NT2/D1 (cell line): ENCODE measurements at regions not wholly inside any gene's neighbourhood (a gene's known extent, or its start where the extent isn't known, plus 50 kb on each side); places are given as distances from the start of the nearest gene placed in this dataset.
A peak's percentile ranks its signal among the peaks of the same experiment; 100 is the strongest.
"Not testable (repeated sequence)": the region's sequence is repeated elsewhere in the genome, so short reads cannot be mapped to it uniquely, and the experiment has no call there.

ENCODE experiments used
- DNase-seq: peaks from one replicate; pipeline ENCODE4 v3.0.0-alpha.2; 2011; ENCODE audit warnings: low read depth, low spot score
- H3K27me3 ChIP-seq: 2 replicates; pipeline ENCODE4 v1.6.0; 2011; ENCODE audit warnings: mild to moderate bottlenecking; ENCODE audit not compliant: insufficient read length, insufficient read depth
- H3K36me3 ChIP-seq: 2 replicates; pipeline ENCODE4 v1.6.1; 2011; ENCODE audit warnings: mild to moderate bottlenecking, low read length, mixed read lengths; ENCODE audit not compliant: insufficient read depth, insufficient read length
- H3K4me1 ChIP-seq: 2 replicates; pipeline ENCODE4 v1.5.1; 2011; ENCODE audit not compliant: insufficient read depth, insufficient read length
- H3K4me3 ChIP-seq: 2 replicates; pipeline ENCODE4 v1.5.1; 2011; ENCODE audit warnings: low read depth; ENCODE audit not compliant: insufficient read length
- H3K9ac ChIP-seq: 2 replicates; pipeline ENCODE4 v1.6.0; 2011; ENCODE audit warnings: low read depth; ENCODE audit not compliant: insufficient read length
- H3K9me3 ChIP-seq: 2 replicates; pipeline ENCODE4 v1.5.1; 2011; ENCODE audit warnings: mild to moderate bottlenecking, low read length; ENCODE audit not compliant: insufficient read depth
- SUZ12 ChIP-seq: IDR thresholded peaks from 2 replicates; pipeline ENCODE4 v1.6.1; 2011; ENCODE audit not compliant: insufficient read length, insufficient read depth; ENCODE audit errors: extremely low read depth
- YY1 ChIP-seq: IDR thresholded peaks from 2 replicates; pipeline ENCODE4 v1.6.1; 2011; ENCODE audit not compliant: insufficient read length, insufficient read depth
- ZNF274 ChIP-seq: IDR thresholded peaks from 2 replicates; pipeline ENCODE4 v1.6.1; 2011; ENCODE audit warnings: mild to moderate bottlenecking, low read depth, low read length

- TF ChIP-seq YY1 (no peak), SUZ12 (no peak), ZNF274 (no peak)
- H3K4me3 ChIP-seq: no peak overlapping the region
Measured at GRCh38 chrX:1883772-1884171, 268.9 kb downstream of the ASMT start.

GRCh38 chrX:1884446-1884845, 269.6 kb downstream of the ASMT start:
- TF ChIP-seq ZNF274 (no peak), YY1 (no peak), SUZ12 (no peak)
- H3K9ac ChIP-seq: no peak overlapping the region
- H3K27me3 ChIP-seq: no peaks in the 10 kb centered on the region
- H3K4me3 ChIP-seq: no peak overlapping the region
- no peaks in the 10 kb centered on the region for H3K36me3 ChIP-seq
- no peak for DNase-seq
- no peaks in the 10 kb centered on the region for H3K4me1 ChIP-seq
- peaks cover 45% of the 10 kb centered on the region for H3K9me3 ChIP-seq

More at GRCh38 chrX:1883772-1884171, 268.9 kb downstream of the ASMT start:
- Histone ChIP-seq H3K36me3 (no peaks in the 10 kb centered on the region), H3K9ac (no peak overlapping the region), H3K4me1 (no peaks in the 10 kb centered on the region), H3K27me3 (no peaks in the 10 kb centered on the region), H3K9me3 (peaks cover 45% of the 10 kb centered on the region)
- no peak for DNase-seq

GRCh38 chrX:1885116-1885515, 270.3 kb downstream of the ASMT start:
- no peak for DNase-seq
- Histone ChIP-seq H3K36me3 (no peaks in the 10 kb centered on the region), H3K4me3 (no peak overlapping the region), H3K9me3 (peaks cover 46% of the 10 kb centered on the region), H3K9ac (no peak overlapping the region), H3K4me1 (no peaks in the 10 kb centered on the region), H3K27me3 (no peaks in the 10 kb centered on the region)
- no peak for TF ChIP-seq ZNF274
- no peak for TF ChIP-seq SUZ12
- TF ChIP-seq YY1: no peak

- not testable (repeated sequence) for H3K4me3 ChIP-seq, H3K4me1 ChIP-seq, H3K27me3 ChIP-seq, DNase-seq, H3K9ac ChIP-seq, H3K36me3 ChIP-seq
- peaks cover 46% of the 10 kb centered on the region for H3K9me3 ChIP-seq
Measured at GRCh38 chrX:1888305-1888704, 273.4 kb downstream of the ASMT start.

GRCh38 chrX:1894026-1894294, 279.1 kb downstream of the ASMT start:
- Histone ChIP-seq H3K27me3 (no peaks in the 10 kb centered on the region), H3K36me3 (no peaks in the 10 kb centered on the region), H3K4me3 (no peak overlapping the region), H3K9me3 (peaks cover 6% of the 10 kb centered on the region; the same call in 1 of the 2 replicates), H3K4me1 (no peaks in the 10 kb centered on the region), H3K9ac (no peak overlapping the region)
- no peak for TF ChIP-seq ZNF274
- TF ChIP-seq SUZ12: no peak
- TF ChIP-seq YY1: no peak
- DNase-seq: no peak

- TF ChIP-seq YY1 (no peak), SUZ12 (no peak), ZNF274 (no peak)
- no peaks in the 10 kb centered on the region for H3K27me3 ChIP-seq
- H3K4me3 ChIP-seq: no peak overlapping the region
- no peaks in the 10 kb centered on the region for H3K9me3 ChIP-seq
- H3K9ac ChIP-seq: no peak overlapping the region
- H3K36me3 ChIP-seq: no peaks in the 10 kb centered on the region
- no peaks in the 10 kb centered on the region for H3K4me1 ChIP-seq
- DNase-seq: no peak
Measured at GRCh38 chrX:1894740-1895139, 279.9 kb downstream of the ASMT start.

GRCh38 chrX:1895583-1895982, 280.7 kb downstream of the ASMT start:
- Histone ChIP-seq H3K4me3 (no peak overlapping the region), H3K27me3 (no peaks in the 10 kb centered on the region), H3K36me3 (no peaks in the 10 kb centered on the region), H3K9ac (no peak overlapping the region), H3K4me1 (no peaks in the 10 kb centered on the region), H3K9me3 (no peaks in the 10 kb centered on the region)
- TF ChIP-seq ZNF274 (no peak), YY1 (no peak), SUZ12 (no peak)
- no peak for DNase-seq

GRCh38 chrX:1899841-1900240, 285.0 kb downstream of the ASMT start:
- no peaks in the 10 kb centered on the region for H3K36me3 ChIP-seq
- H3K4me1 ChIP-seq: no peaks in the 10 kb centered on the region
- TF ChIP-seq YY1 (no peak), ZNF274 (no peak), SUZ12 (no peak)
- no peak overlapping the region for H3K4me3 ChIP-seq
- DNase-seq: peak; percentile 30
- H3K27me3 ChIP-seq: no peaks in the 10 kb centered on the region
- H3K9ac ChIP-seq: no peak overlapping the region
- H3K9me3 ChIP-seq: no peaks in the 10 kb centered on the region
